Body of pancreas (tissue), 4 donors: ENCODE measurements at regions not wholly inside any gene's neighbourhood (a gene's known extent, or its start where the extent isn't known, plus 50 kb on each side); places are given as distances from the start of the nearest gene placed in this dataset.

ENCODE experiments used
- POLR2A ChIP-seq, 3 donors: fragments of 450-650 bp; IDR thresholded peaks; one replicate each; pipeline ENCODE4 v1.6.1; 2016; ENCODE audit warnings: antibody characterized with exemption in 3 of 3, mild to moderate bottlenecking in 2 of 3
- TF ChIP-seq, protein P1 (sequence below), 7 experiments: fragments of 450-650 bp in 4 of 7; fragments of 200-600 bp in 3 of 7; sonication (generic) in 3 of 7; IDR thresholded peaks; one replicate each; pipeline ENCODE4 v1.5.1; 2016 to 2019; ENCODE audit warnings: antibody characterized with exemption in 7 of 7

DNA sequence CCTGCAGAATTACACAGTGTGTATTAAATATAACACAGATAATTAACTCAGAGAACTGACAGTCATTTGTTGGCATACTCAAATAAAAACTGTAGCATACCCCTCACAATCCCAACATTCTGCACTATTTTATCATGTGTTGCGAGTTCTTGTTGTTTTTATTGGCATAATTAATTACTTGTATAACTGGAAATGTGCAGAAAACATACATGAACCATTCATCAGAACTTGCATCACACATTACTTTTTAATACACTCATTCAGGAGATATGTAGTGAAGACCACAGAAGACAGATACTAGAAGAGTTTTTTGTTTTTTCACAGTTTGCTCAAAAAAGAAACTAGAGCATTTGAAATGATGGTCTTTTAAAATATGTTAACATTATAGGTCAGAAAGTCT is 74.6 kb upstream of the NEIL3 start:
- TF ChIP-seq POLR2A (IDR thresholded peaks at IDR 0.05), result no peak
- TF ChIP-seq, protein P1, sequence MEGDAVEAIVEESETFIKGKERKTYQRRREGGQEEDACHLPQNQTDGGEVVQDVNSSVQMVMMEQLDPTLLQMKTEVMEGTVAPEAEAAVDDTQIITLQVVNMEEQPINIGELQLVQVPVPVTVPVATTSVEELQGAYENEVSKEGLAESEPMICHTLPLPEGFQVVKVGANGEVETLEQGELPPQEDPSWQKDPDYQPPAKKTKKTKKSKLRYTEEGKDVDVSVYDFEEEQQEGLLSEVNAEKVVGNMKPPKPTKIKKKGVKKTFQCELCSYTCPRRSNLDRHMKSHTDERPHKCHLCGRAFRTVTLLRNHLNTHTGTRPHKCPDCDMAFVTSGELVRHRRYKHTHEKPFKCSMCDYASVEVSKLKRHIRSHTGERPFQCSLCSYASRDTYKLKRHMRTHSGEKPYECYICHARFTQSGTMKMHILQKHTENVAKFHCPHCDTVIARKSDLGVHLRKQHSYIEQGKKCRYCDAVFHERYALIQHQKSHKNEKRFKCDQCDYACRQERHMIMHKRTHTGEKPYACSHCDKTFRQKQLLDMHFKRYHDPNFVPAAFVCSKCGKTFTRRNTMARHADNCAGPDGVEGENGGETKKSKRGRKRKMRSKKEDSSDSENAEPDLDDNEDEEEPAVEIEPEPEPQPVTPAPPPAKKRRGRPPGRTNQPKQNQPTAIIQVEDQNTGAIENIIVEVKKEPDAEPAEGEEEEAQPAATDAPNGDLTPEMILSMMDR (IDR thresholded peaks at IDR 0.05), result no peak
